GM18858 (cell line): ENCODE measurements at regions not wholly inside any gene's neighbourhood (a gene's known extent, or its start where the extent isn't known, plus 50 kb on each side); places are given as distances from the start of the nearest gene placed in this dataset.
A peak's percentile ranks its signal among the peaks of the same experiment; 100 is the strongest.
"Not testable (repeated sequence)": the region's sequence is repeated elsewhere in the genome, so short reads cannot be mapped to it uniquely, and the experiment has no call there.

Source experiments
- ATAC-seq: cut with Tn5 transposase; IDR thresholded peaks from one replicate; pipeline ENCODE4 v1.9.1; 2021; ENCODE audit not compliant: unreplicated experiment

GRCh38 chr20:53727239-53727638 lies 133.6 kb upstream of the ZNF217 start:
- not testable (repeated sequence) for ATAC-seq

- no peak for ATAC-seq
Observed at GRCh38 chr20:53725575-53725970, 131.9 kb upstream of the ZNF217 start.

- no peak for ATAC-seq
Observed at GRCh38 chr20:53723621-53724020, 130.0 kb upstream of the ZNF217 start.

- ATAC-seq = no peak
Observed at GRCh38 chr20:53723045-53723444, 129.4 kb upstream of the ZNF217 start.

- ATAC-seq = no peak
Observed at GRCh38 chr20:53722515-53723036, 128.9 kb upstream of the ZNF217 start.

GRCh38 chr20:53721445-53721963 lies 127.9 kb upstream of the ZNF217 start:
- peak; percentile 20 for ATAC-seq

- ATAC-seq = not testable (repeated sequence)
Observed at GRCh38 chr20:53719171-53719803, 125.6 kb upstream of the ZNF217 start.

GRCh38 chr20:53718142-53719021 lies 124.7 kb upstream of the ZNF217 start:
- ATAC-seq = no peak

GRCh38 chr20:53716395-53716794 lies 122.8 kb upstream of the ZNF217 start:
- ATAC-seq = no peak

GRCh38 chr20:53714524-53714923 lies 120.9 kb upstream of the ZNF217 start:
- no peak for ATAC-seq

- ATAC-seq = no peak
Observed at GRCh38 chr20:53713328-53714056, 119.9 kb upstream of the ZNF217 start.

GRCh38 chr20:53712212-53712977 lies 118.8 kb upstream of the ZNF217 start:
- no peak for ATAC-seq

- ATAC-seq = no peak
Observed at GRCh38 chr20:53711333-53712211, 117.9 kb upstream of the ZNF217 start.

GRCh38 chr20:53708129-53708968 lies 114.7 kb upstream of the ZNF217 start:
- ATAC-seq = peak; percentile 48

- ATAC-seq = peak; percentile 26
Observed at GRCh38 chr20:53707371-53708055, 113.9 kb upstream of the ZNF217 start.

- peak; percentile 33 for ATAC-seq
Observed at GRCh38 chr20:53706466-53707370, 113.1 kb upstream of the ZNF217 start.

- no peak for ATAC-seq
Observed at GRCh38 chr20:53706008-53706465, 112.4 kb upstream of the ZNF217 start.
